Right kidney (tissue), 1 donor: ENCODE measurements at regions not wholly inside any gene's neighbourhood (a gene's known extent, or its start where the extent isn't known, plus 50 kb on each side); places are given as distances from the start of the nearest gene placed in this dataset.

ENCODE experiments used
- DNase-seq: peaks from one replicate; pipeline ENCODE4 v3.0.0-alpha.2; 2016

GRCh38 chr10:71070741-71071140, 141.6 kb upstream of the UNC5B start:
- no peak for DNase-seq

- DNase-seq: no peak
These were observed 140.1 kb upstream of the UNC5B start for GRCh38 chr10:71072131-71072822.

- no peak for DNase-seq
These were observed 139.6 kb upstream of the UNC5B start for GRCh38 chr10:71072823-71073210.

- no peak for DNase-seq
These were observed 138.8 kb upstream of the UNC5B start for GRCh38 chr10:71073451-71074175.

- DNase-seq: no peak
These were observed 138.1 kb upstream of the UNC5B start for GRCh38 chr10:71074176-71074755.

- no peak for DNase-seq
These were observed 137.1 kb upstream of the UNC5B start for GRCh38 chr10:71075086-71075758.

- DNase-seq: no peak
These were observed 136.5 kb upstream of the UNC5B start for GRCh38 chr10:71075759-71076472.

- DNase-seq: peak; percentile 1
These were observed 135.8 kb upstream of the UNC5B start for GRCh38 chr10:71076473-71077142.

GRCh38 chr10:71077143-71077581, 135.2 kb upstream of the UNC5B start:
- DNase-seq: peak; percentile 1

- peak; percentile 0 for DNase-seq
These were observed 134.4 kb upstream of the UNC5B start for GRCh38 chr10:71077796-71078453.

- DNase-seq: peak; percentile 0
These were observed 133.8 kb upstream of the UNC5B start for GRCh38 chr10:71078454-71079145.

- peak; percentile 0 for DNase-seq
These were observed 132.5 kb upstream of the UNC5B start for GRCh38 chr10:71079761-71080380.

GRCh38 chr10:71080381-71081228, 131.8 kb upstream of the UNC5B start:
- peak; percentile 0 for DNase-seq

GRCh38 chr10:71081229-71081560, 131.2 kb upstream of the UNC5B start:
- DNase-seq: peak; percentile 0

GRCh38 chr10:71081912-71082311, 130.5 kb upstream of the UNC5B start:
- peak; percentile 0 for DNase-seq

GRCh38 chr10:71082960-71083715, 129.2 kb upstream of the UNC5B start:
- peak; percentile 2 for DNase-seq

- DNase-seq: no peak
These were observed 128.7 kb upstream of the UNC5B start for GRCh38 chr10:71083716-71083975.

- DNase-seq: peak; percentile 1
These were observed 128.1 kb upstream of the UNC5B start for GRCh38 chr10:71084061-71084817.
